ENCODE measurements at regions not wholly inside any gene's neighbourhood (a gene's known extent, or its start where the extent isn't known, plus 50 kb on each side); places are given as distances from the start of the nearest gene placed in this dataset.

- no peak for TF ChIP-seq CTCF (IDR thresholded peaks at IDR 0.05)
- TF ChIP-seq POLR2A (IDR thresholded peaks at IDR 0.05) = no peak
These were observed 86.5 kb upstream of the HTATIP2 start for GRCh38 chr11:20277014-20277413.
